Calu3 (cell line): ENCODE measurements at regions not wholly inside any gene's neighbourhood (a gene's known extent, or its start where the extent isn't known, plus 50 kb on each side); places are given as distances from the start of the nearest gene placed in this dataset.

Experiments used
- BruUV-seq: library from RNA; stranded (reverse); fragments of 400-500 nt; replicated peaks from 2 replicates; lab custom pipeline; 2021; lab: Mats Ljungman, UMichigan
- CTCF ChIA-PET: fragments of 300-600 bp; sonication (Branson Sonifier 250); formaldehyde crosslinking; loops from one replicate; lab custom pipeline; 2022; ENCODE audit warnings: antibody characterized with exemption; lab: Charles Lee
- DNase-seq: peaks from one replicate; pipeline ENCODE4 v3.0.0; 2022
- H3K27ac Mint-ChIP-seq: one replicate; pipeline ENCODE4 v1.8.0; 2022; ENCODE audit warnings: mixed read lengths; ENCODE audit not compliant: unreplicated experiment
- H3K27me3 Mint-ChIP-seq: one replicate; pipeline ENCODE4 v1.8.0; 2022; ENCODE audit warnings: mixed read lengths; ENCODE audit not compliant: unreplicated experiment
- H3K36me3 Mint-ChIP-seq: one replicate; pipeline ENCODE4 v1.8.0; 2022; ENCODE audit warnings: mild to moderate bottlenecking, moderate library complexity, mixed read lengths; ENCODE audit not compliant: insufficient read depth, unreplicated experiment
- H3K4me1 Mint-ChIP-seq: one replicate; pipeline ENCODE4 v1.8.0; 2022; ENCODE audit warnings: mild to moderate bottlenecking, low read depth, mixed read lengths; ENCODE audit not compliant: unreplicated experiment
- H3K4me3 Mint-ChIP-seq: one replicate; pipeline ENCODE4 v1.8.0; 2022; ENCODE audit warnings: mild to moderate bottlenecking, low read depth, moderate library complexity, mixed read lengths; ENCODE audit not compliant: unreplicated experiment
- H3K9me3 Mint-ChIP-seq: one replicate; pipeline ENCODE4 v1.8.0; 2022; ENCODE audit warnings: low read depth, mixed read lengths; ENCODE audit not compliant: unreplicated experiment
- CTCF ChIP-seq: fragments of 200-600 bp; IDR thresholded peaks from one replicate; pipeline ENCODE4 v1.8.0; 2022; ENCODE audit warnings: antibody characterized with exemption; ENCODE audit not compliant: unreplicated experiment
- intact Hi-C: fragments of 100-400 bp; cut with micrococcal nuclease; formaldehyde crosslinking; loops from one replicate; pipeline ENCODE4 v1.10.0; 2022; ENCODE audit not compliant: unreplicated experiment

- TF ChIP-seq CTCF = no peak
- Mint-ChIP-seq H3K27me3 (no peaks in the 10 kb centered on the region), H3K27ac (no peak overlapping the region), H3K36me3 (no peaks in the 10 kb centered on the region), H3K9me3 (no peaks in the 10 kb centered on the region), H3K4me3 (no peak overlapping the region), H3K4me1 (no peaks in the 10 kb centered on the region)
- CTCF ChIA-PET = no interaction called here
- no TSS peak for BruUV-seq
- DNase-seq = no peak
- intact Hi-C loops = no loop called here
These were observed 756.1 kb upstream of the MIR17HG start for GRCh38 chr13:90591260-90591926.

GRCh38 chr13:90591927-90592268, 755.6 kb upstream of the MIR17HG start:
- Mint-ChIP-seq H3K27ac (no peak overlapping the region), H3K4me3 (no peak overlapping the region), H3K9me3 (no peaks in the 10 kb centered on the region), H3K27me3 (no peaks in the 10 kb centered on the region), H3K4me1 (no peaks in the 10 kb centered on the region), H3K36me3 (no peaks in the 10 kb centered on the region)
- TF ChIP-seq CTCF = no peak
- no TSS peak for BruUV-seq
- intact Hi-C loops = no loop called here
- DNase-seq = no peak
- CTCF ChIA-PET = no interaction called here

- H3K36me3 Mint-ChIP-seq = no peaks in the 10 kb centered on the region
- H3K27ac Mint-ChIP-seq = no peak overlapping the region
- CTCF ChIA-PET = interaction anchor here (0.6 kb wide), 1 partner anchor 203 kb away, joined by 3 read pairs; no protein-coding TSS in a partner anchor
- no TSS peak for BruUV-seq
- intact Hi-C loops = no loop called here
- no peaks in the 10 kb centered on the region for H3K27me3 Mint-ChIP-seq
- H3K9me3 Mint-ChIP-seq = no peaks in the 10 kb centered on the region
- no peak for TF ChIP-seq CTCF
- no peak for DNase-seq
- H3K4me3 Mint-ChIP-seq = no peak overlapping the region
- H3K4me1 Mint-ChIP-seq = no peaks in the 10 kb centered on the region
These were observed 754.5 kb upstream of the MIR17HG start for GRCh38 chr13:90592943-90593342.

- DNase-seq = no peak
- Mint-ChIP-seq H3K4me1 (no peaks in the 10 kb centered on the region), H3K4me3 (no peak overlapping the region), H3K36me3 (no peaks in the 10 kb centered on the region), H3K27me3 (no peaks in the 10 kb centered on the region), H3K27ac (no peak overlapping the region), H3K9me3 (peaks cover 3% of the 10 kb centered on the region)
- CTCF ChIA-PET = no interaction called here
- no peak for TF ChIP-seq CTCF
- no TSS peak for BruUV-seq
- intact Hi-C loops = no loop called here
These were observed 752.8 kb upstream of the MIR17HG start for GRCh38 chr13:90594681-90595080.
